ENCODE measurements at regions not wholly inside any gene's neighbourhood (a gene's known extent, or its start where the extent isn't known, plus 50 kb on each side); places are given as distances from the start of the nearest gene placed in this dataset.

DNA sequence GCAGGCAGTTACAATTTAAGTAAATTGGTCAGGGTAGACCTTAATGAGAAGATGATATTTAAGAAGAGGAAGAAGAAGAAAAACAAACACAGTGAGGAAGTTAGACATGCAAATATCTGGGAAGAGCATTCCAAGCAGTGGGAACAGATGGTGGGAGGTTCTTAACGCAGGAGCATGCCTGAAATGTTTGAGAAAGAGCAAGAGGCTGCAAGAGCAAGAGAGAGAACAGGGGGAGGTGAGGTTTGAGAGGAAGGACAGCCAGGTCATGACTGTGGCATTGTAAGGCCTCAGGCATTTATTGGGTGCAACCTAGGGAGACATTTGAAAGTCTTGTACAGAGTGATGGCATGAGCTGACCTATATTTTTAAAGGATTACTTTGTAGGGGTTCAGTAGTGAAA lies 136.0 kb downstream of the UGT8 start (continued):
- TF ChIP-seq, protein P1, sequence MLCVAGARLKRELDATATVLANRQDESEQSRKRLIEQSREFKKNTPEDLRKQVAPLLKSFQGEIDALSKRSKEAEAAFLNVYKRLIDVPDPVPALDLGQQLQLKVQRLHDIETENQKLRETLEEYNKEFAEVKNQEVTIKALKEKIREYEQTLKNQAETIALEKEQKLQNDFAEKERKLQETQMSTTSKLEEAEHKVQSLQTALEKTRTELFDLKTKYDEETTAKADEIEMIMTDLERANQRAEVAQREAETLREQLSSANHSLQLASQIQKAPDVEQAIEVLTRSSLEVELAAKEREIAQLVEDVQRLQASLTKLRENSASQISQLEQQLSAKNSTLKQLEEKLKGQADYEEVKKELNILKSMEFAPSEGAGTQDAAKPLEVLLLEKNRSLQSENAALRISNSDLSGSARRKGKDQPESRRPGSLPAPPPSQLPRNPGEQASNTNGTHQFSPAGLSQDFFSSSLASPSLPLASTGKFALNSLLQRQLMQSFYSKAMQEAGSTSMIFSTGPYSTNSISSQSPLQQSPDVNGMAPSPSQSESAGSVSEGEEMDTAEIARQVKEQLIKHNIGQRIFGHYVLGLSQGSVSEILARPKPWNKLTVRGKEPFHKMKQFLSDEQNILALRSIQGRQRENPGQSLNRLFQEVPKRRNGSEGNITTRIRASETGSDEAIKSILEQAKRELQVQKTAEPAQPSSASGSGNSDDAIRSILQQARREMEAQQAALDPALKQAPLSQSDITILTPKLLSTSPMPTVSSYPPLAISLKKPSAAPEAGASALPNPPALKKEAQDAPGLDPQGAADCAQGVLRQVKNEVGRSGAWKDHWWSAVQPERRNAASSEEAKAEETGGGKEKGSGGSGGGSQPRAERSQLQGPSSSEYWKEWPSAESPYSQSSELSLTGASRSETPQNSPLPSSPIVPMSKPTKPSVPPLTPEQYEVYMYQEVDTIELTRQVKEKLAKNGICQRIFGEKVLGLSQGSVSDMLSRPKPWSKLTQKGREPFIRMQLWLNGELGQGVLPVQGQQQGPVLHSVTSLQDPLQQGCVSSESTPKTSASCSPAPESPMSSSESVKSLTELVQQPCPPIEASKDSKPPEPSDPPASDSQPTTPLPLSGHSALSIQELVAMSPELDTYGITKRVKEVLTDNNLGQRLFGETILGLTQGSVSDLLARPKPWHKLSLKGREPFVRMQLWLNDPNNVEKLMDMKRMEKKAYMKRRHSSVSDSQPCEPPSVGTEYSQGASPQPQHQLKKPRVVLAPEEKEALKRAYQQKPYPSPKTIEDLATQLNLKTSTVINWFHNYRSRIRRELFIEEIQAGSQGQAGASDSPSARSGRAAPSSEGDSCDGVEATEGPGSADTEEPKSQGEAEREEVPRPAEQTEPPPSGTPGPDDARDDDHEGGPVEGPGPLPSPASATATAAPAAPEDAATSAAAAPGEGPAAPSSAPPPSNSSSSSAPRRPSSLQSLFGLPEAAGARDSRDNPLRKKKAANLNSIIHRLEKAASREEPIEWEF (IDR thresholded peaks at IDR 0.05; ENCODE audit: insufficient replicate concordance, low read depth, low read length): no peak
- TF ChIP-seq PML (IDR thresholded peaks at IDR 0.05; ENCODE audit: low read length) (no peak), RFX5 (IDR thresholded peaks at IDR 0.05; ENCODE audit: low read depth, low read length) (no peak), ZZZ3 (IDR thresholded peaks at IDR 0.05; ENCODE audit: control insufficient read depth, insufficient read length, low read depth) (no peak), MXI1 (IDR thresholded peaks at IDR 0.05; ENCODE audit: low read depth, low read length) (no peak), RB1 (IDR thresholded peaks at IDR 0.05; ENCODE audit: borderline replicate concordance) (no peak), PAX8 (IDR thresholded peaks at IDR 0.05) (no peak)
- TF ChIP-seq, protein P2, sequence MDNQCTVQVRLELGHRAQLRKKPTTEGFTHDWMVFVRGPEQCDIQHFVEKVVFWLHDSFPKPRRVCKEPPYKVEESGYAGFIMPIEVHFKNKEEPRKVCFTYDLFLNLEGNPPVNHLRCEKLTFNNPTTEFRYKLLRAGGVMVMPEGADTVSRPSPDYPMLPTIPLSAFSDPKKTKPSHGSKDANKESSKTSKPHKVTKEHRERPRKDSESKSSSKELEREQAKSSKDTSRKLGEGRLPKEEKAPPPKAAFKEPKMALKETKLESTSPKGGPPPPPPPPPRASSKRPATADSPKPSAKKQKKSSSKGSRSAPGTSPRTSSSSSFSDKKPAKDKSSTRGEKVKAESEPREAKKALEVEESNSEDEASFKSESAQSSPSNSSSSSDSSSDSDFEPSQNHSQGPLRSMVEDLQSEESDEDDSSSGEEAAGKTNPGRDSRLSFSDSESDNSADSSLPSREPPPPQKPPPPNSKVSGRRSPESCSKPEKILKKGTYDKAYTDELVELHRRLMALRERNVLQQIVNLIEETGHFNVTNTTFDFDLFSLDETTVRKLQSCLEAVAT (IDR thresholded peaks at IDR 0.05): no peak
- TF ChIP-seq, protein P3, sequence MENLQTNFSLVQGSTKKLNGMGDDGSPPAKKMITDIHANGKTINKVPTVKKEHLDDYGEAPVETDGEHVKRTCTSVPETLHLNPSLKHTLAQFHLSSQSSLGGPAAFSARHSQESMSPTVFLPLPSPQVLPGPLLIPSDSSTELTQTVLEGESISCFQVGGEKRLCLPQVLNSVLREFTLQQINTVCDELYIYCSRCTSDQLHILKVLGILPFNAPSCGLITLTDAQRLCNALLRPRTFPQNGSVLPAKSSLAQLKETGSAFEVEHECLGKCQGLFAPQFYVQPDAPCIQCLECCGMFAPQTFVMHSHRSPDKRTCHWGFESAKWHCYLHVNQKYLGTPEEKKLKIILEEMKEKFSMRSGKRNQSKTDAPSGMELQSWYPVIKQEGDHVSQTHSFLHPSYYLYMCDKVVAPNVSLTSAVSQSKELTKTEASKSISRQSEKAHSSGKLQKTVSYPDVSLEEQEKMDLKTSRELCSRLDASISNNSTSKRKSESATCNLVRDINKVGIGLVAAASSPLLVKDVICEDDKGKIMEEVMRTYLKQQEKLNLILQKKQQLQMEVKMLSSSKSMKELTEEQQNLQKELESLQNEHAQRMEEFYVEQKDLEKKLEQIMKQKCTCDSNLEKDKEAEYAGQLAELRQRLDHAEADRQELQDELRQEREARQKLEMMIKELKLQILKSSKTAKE (IDR thresholded peaks at IDR 0.05; ENCODE audit: low read depth, poor library complexity, severe bottlenecking): no peak

Measured in GM12878 (cell line).